COLO668 (cell line): ENCODE measurements at regions not wholly inside any gene's neighbourhood (a gene's known extent, or its start where the extent isn't known, plus 50 kb on each side); places are given as distances from the start of the nearest gene placed in this dataset.
A peak's percentile ranks its signal among the peaks of the same experiment; 100 is the strongest.
"Not testable (repeated sequence)": the region's sequence is repeated elsewhere in the genome, so short reads cannot be mapped to it uniquely, and the experiment has no call there.

Experiments used
- DNase-seq: peaks from one replicate; lab custom pipeline; 2025; ENCODE audit not compliant: unreplicated experiment; lab: John Stamatoyannopoulos, UW

DNA sequence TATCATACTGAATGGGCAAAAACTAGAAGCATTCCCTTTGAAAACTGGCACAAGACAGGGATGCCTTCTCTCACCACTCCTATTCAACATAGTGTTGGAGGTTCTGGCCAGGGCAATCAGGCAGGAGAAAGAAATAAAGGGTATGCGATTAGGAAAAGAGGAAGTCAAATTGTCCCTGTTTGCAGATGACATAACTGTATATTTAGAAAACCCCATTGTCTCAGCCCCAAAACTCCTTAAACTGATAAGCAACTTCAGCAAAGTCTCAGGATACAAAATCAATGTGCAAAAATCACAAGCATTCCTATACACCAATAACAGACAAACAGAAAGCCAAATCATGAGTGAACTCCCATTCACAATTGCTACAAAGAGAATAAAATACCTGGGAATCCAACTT is 52.5 kb upstream of the CCDC71L start:
- DNase-seq, result not testable (repeated sequence)

DNA sequence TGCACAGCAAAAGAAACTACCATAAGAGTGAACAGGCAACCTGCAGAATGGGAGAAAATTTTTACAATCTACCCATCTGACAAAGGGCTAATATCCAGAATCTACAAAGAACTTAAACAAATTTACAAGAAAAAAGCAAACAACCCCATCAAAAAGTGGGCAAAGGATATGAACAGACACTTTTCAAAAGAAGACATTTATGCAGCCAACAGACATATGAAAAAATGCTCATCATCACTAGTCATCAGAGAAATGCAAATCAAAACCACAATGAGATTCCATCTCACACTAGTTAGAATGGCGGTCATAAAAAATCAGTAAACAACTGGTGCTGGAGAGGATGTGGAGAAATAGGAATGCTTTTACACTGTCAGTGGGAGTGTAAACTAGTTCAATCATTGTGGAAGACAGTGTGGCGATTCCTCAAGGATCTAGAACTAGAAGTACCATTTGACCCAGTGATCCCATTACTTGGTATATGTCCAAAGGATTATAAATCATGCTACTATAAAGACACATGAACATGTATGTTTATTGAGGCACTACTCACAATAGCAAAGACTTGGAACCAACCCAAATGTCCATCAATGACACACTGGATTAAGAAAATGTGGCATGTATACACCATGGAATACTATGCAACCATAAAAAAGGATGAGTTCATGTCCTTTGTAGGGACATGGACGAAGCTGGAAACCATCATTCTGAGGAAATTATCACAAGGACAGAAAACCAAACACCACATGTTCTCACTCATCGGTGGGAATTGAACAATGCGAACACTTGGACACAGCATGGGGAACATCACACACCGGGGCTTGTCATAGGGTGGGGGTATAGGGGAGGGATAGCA is 53.9 kb upstream of the CCDC71L start:
- DNase-seq, result not testable (repeated sequence)

DNA sequence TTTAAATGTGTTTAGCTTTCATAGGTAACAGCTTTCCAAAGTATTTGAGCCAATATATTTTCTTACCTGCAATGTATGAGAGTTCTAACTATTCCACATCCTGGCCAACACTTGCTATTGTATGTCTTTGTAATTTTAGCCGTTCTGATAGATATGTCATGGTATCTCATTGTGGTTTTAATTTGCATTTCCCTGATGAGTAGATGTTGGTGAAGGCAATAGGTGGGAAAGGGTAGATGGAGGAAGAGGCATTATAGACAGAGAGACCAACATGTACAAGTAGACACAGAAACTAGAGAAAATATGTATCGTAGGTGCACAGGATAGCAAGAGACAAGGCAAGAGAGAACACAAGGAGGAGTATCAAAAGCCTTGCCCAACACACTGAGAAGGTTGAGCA is 54.8 kb upstream of the CCDC71L start:
- DNase-seq, result no peak

DNA sequence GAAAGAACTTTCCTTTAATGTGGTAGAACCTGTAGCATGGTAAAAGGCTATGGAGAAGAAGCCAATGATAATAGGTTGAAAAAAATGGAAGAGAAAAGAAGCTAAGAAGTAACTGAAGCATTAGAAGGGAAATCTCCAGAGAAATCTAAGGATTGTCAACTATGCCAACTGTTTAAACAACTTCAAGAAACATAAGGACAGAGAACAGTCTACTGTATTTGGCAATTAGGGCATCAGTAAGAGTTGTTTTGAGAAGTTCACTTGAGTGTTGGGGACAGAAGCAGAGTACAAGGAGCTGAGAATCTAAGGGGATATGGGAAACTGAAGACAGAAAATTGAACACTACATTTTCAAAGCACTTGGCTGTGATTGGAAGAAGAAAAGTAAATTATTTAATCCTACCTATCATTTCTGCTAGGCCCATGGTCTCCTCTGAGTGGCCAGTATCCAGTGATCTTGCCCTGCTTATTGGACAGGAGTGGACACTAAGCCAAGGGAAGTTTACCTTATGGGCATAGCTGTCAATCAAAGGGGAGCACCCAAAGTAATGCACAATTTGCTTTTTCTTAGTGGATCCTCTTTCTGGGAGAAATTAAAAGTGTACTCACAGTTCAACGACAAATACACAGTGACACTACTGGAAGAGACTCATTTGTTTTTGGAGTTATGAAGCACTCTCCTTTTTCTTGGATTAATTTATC is 56.4 kb upstream of the CCDC71L start:
- DNase-seq, result no peak

DNA sequence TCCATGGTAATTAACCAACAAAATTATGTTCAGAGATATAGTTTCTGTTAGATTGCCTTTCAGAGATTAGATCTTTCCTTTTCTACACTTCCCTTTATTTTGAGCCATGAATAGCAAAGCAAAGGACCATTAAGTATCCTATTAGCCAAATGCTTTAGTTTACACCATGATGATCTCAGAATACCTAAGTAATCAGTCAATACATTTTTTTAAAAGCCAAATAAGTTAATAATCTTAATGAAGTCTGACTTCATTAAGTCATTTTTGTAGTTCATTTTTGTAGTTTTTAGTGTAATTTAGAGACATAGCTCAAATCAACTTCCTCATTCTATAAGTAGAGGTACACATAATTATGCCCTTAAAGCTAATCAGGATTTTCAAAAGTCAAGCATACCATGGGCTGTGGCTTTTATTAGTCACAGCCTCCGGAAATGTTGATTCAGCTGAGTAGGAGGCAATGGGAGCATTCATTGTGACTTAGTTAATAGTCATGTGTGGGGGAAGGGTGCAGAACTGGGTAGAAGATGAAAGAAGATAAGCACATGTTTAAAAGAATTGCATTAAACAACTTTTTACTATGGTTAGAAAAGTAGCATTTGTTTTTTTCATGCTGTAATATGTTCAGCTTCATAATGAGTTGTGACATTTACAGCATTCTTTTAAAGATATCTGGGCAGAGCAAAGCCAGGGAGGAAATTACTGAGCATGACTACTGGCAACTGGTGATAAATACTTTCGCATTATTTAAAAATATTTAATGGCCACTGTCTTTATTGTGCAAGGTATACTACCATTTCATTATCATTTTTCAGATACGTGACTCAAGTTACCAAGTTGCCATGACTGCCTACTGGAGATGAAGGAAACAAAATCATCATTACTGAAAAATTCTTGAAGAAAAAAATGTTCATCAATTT is 57.3 kb upstream of the CCDC71L start:
- no peak for DNase-seq

DNA sequence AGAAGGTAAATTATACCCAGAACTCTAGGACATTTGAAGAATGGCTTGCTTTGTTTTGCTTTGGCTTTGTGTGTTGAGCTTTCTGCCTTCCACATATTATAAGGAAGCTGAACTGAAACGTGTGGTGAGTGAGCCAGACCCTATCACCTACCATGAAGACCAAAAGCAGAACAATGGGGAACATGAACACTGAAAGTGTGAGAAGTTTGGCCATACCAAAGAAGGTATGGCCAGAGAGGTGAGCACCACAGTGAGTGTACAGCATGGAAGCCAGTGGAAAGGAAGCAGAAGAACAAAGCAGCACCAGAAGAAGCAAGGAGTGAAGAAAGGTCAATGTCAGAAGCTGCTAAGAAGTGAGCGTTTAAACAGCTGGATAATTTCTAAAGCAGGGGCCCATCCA is 59.7 kb upstream of the CCDC71L start:
- no peak for DNase-seq

DNA sequence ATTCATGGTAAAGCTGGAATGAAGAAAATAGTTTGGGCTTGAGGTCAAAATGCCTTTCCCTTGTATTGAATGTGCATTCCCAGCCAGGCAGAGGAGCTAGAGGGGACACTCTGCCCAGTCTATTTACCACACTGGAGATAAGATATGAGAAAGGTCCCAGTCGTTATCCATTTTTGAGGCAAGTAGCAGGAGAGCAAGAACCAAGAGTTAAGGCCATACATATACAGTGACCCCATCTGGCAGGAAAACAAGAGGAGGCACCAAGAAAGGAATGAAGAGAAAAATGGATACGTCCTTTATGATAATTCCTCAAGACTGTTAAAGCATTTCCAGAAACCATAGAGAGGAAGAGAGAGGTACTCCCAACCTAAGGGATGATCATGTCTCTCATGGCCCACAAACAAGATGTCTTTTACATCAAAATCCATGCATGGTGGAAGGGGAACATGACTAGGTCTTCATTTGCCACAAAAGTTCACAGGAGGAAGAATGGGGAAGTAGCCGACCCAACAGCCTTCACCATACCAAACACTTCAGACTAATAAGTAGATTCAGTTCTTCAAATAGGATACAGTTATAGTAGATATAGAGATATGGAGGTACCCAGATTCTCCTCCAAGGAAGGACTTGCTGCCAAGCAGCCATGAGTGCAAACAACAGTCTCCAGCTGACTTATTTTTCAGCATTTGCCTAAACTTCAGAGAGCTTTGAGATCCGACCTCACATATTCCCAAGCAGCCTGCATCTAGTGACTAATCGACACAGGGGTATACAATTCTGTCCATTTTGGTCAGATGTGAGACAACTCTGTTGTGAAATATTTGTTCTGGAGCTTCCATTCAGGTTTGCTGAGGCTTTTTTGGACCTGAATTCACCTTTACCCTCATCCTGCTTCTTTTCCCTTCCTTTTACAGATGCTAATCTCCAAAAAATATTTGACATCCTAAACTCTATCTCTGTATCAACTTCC is 61.1 kb upstream of the CCDC71L start:
- no peak for DNase-seq

DNA sequence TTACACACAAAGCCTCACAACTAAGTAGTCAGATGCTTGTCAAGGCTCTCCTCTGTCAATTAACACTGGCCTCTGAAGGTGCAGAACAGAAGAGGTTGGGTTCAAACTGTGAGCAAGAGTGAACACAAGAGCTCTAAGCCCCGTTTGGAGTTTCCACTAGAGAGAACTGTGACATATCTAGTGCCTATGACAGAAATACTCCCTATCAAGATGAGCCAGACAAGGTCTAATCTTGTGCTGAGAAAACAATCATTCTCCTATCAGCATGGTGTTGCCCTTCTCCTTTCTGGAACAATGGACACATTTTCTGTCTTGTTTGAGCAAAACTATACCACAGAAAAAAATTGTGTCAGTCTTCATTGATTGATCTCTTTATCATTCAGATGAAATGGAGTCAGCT is 62.4 kb upstream of the CCDC71L start:
- no peak for DNase-seq

DNA sequence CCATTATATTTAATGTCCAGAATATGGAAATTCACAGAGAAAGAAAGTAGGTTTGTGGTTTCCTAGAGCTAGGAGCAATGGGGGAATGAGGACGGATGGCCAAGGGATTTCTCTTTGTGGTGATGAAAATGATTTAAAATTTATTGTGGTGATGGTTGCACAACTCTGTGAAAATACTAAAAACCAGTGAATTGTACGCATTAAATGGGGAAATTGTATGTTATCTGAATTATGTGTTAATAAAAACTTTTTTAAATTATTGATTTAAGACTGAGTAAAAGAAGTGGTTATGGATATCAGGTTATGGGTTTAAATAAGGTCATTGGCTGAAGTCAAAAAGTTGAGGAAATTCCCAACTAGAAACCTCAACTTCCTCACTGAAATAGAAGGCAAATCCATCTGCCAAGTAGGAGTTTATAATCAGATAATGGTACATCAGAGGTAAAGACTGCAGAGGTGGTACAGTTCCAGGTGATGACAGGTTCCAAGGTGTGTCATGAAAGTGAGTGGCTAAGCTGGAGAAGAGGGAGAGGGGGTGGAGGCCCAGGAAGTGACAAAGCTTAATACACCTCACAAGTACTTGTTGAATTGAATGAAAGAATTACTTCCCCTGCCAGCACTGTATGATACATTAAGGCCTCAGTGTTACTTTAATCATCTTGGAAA is 68.9 kb upstream of the CCDC71L start:
- no peak for DNase-seq

DNA sequence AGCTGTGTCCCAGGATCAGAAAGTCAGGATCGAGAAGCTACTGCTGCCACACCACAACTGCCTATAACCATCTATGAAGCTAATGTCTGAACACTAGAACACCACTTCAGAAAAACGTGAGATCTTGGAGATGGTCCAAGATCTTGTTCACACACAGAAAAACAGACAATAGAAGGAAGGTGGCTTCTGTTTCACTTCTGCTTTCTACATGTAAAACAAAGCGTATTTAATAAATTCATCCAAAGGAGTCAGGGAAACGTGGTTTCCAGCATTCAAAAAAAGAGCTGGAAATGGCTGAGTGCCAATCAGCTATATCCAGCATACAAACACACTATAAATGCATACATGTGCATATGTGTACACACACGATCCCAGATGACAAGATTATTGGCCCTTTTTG is 70.2 kb upstream of the CCDC71L start:
- no peak for DNase-seq

DNA sequence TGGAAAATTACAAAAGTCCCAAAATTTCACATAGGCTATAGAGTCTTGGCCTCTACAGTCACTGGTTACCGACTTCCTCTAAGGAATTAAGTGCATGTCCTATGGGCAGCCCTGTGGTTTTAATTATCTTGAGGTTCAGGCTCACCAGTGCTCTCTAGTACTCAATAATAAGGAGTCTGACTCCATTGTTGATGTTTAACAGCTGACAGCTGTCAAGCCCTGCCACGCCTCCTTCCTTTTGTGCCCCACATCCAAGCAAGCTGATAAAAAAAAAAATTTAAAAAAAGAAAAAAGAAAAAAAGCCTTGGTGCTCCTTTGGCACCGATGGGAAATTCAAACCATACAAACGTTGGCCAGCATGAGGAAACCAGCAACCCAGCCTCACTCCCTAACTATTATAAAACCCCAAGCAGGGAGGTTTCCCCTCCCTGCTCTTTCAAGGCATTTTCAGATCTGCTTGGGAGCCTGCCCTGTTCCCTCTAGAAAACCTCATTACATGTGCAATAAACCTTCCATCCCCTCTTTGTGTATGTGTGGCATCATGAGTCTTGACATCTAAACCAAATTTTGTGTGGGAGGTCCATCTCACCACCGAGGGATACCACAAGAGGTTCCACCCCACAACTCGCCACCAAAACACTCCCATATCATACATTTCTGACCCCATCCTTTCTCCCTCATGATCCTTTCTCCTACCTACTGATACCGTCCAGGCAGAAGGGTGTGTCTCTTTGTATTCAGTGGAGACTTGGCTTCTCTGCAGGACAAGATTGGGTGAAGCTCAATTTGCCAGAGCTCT is 70.9 kb upstream of the CCDC71L start:
- DNase-seq, result no peak

DNA sequence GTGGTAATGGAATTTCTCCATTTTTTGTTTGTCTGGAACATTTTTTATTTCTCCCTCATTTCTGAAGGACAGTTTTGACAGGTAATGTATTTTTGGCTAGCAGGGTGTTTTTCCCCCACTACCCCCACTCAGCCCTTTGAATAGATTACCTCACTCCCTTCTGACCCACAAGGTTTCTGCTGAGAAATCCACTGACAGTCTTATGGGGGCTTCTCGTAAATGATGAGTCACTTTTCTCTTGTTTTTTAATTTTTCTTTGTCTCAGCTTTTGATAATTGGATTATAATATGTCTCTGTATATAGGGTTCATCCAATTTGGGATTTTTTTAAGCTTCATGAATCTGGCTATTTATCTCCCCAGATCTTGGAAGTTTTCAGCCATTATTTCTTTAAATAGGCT is 74.7 kb upstream of the CCDC71L start:
- DNase-seq, result no peak

DNA sequence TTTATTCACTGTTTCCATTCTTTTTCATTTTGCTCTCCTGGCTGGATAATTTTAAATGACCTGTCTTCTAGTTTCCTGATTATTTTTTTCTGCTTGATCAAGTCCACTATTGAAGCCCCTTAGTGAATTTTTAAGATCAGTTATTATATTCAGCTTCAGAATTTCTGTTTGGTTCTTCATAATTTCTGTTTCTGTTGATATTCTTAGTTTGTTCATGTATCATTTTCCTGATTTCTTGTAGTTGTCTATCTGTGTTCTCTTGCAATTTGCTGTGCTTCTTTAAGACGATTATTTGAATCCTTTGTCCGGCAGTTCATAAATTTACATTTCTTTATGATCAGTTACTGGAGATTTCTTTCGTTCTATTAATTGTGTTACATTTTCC is 75.2 kb upstream of the CCDC71L start:
- no peak for DNase-seq

DNA sequence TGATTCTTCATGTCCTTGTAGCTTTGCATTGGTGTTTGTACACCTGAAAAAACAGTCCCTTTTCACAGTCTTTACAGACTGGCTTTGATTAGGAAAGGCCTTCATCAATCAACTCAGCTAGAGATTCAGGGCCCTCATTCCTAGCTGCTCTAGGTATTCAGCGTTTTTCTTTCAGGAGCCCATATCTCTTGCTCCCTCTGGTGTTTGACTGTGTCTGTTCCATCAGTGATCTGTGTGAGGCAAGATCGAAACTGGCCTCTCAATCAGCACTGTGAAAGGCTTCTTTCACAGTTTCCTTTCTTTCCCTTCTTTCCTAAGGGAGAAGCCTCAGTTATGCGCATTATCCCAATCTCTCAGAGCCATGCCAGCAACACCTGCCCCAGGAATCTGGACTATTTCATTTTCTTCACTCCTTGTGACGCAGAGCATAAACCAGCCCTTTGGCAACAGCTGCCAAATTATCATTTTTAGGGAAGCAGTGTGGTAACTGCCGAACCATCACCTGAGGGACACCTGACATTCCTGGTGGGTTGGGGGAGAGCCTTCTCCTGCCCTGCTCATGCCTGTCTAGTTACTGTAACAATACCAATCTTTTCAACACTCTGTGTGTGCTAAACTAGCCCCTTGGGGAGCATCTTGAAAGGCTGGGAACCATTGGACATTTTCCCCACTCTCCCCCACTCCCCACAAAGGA is 75.7 kb upstream of the CCDC71L start:
- peak; percentile 14 for DNase-seq

DNA sequence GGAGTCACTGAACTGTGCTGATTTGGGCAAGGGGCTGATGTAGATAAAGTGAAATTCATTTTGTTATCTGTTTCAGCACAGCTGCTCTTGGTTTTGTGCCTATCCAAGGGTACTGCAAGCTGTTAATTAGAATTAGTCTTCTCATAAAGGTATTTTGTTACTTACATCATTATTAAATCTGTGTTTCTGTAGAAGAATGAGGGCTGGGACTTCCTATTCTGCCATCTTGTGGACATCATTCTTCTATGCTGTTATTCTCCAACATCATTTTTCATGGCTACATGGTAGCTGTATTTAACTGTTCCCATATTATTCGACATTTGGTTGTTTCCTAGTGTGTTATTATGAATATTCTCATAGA is 76.2 kb upstream of the CCDC71L start:
- DNase-seq, result no peak

DNA sequence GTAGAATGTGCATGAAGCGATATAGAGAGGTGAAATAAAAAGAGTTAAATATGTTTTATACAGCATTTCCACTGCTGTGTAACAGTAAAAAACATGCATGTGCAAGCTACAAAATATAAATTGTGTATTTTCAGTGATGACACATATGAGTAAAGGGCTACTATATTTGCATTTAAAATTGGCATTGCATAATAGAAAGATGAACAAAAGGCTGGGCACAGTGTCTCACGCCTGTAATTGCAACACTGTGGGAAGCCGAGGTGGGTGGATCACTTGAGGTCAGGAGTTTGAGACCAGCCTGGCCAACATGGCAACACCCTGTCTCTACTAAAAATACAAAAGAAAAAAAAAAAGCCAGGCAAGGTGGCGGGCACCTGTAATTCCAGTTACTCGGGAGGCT is 79.8 kb upstream of the CCDC71L start:
- no peak for DNase-seq

DNA sequence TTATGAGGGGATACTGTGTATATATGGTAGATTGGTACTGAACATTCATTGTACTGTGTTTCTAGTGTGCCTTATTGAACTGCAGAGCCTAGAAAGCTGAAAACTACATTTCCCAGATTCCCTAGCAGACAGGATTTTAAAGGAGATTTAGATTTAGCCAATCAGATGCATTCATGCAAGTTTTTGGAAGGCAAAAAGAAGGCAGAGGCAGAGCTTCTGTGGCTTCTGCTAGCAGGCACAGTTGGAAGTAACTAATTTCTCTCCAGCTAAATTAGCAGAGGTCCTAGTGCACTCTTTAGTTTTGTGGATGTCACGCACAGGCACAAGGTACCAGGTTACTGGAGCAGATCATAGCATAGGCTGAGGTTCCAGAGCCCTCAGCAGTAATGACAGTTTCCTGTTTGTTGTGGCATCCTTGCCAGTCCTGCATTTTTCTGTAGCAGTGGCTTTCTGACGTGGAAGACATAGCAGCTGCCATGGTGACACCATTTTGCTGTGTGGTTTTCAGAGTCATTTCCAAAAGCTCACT is 83.7 kb upstream of the CCDC71L start:
- DNase-seq, result no peak

DNA sequence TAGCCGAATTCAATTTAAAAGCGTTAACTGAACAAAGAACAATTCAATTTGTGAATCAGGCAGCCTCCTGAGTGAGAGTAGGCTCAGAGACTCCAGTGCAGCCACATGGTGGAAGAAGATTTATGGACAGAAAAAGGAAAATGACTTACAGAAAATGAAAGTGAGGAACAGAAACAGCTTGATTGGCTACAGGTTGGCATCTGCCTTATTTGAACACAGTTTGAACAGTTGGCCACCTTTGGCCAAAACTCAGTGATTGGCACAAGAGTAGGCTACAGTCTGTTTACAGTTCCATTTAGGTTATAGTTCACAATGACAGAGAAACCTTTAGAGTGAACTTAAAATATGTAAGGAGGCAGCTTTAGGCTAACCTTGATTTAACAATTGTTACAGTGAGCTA is 86.3 kb upstream of the CCDC71L start:
- not testable (repeated sequence) for DNase-seq
